Glomerular visceral epithelial cell (primary cell): ENCODE measurements at regions not wholly inside any gene's neighbourhood (a gene's known extent, or its start where the extent isn't known, plus 50 kb on each side); places are given as distances from the start of the nearest gene placed in this dataset.

Experiments
- DNase-seq: peaks from one replicate; pipeline ENCODE4 v3.0.0-alpha.2; 2016; ENCODE audit errors: extremely low spot score

- DNase-seq: no peak
Measured at GRCh38 chr10:94186722-94187121, 176.0 kb downstream of the NOC3L start.

- DNase-seq: no peak
Measured at GRCh38 chr10:94192333-94192732, 170.4 kb downstream of the NOC3L start.

- no peak for DNase-seq
Measured at GRCh38 chr10:94192974-94193373, 169.8 kb downstream of the NOC3L start.

- DNase-seq: no peak
Measured at GRCh38 chr10:94193466-94193924, 169.2 kb downstream of the NOC3L start.

GRCh38 chr10:94194256-94194655 is 168.5 kb downstream of the NOC3L start:
- DNase-seq: peak; percentile 63

GRCh38 chr10:94197241-94197640 is 165.5 kb downstream of the NOC3L start:
- no peak for DNase-seq

GRCh38 chr10:94198324-94198723 is 164.4 kb downstream of the NOC3L start:
- DNase-seq: no peak

- no peak for DNase-seq
Measured at GRCh38 chr10:94199565-94199964, 163.2 kb downstream of the NOC3L start.

- no peak for DNase-seq
Measured at GRCh38 chr10:94200146-94200837, 162.4 kb downstream of the NOC3L start.

- no peak for DNase-seq
Measured at GRCh38 chr10:94205396-94205831, 157.3 kb downstream of the NOC3L start.

GRCh38 chr10:94206176-94206575 is 156.6 kb downstream of the NOC3L start:
- DNase-seq: no peak

- DNase-seq: no peak
Measured at GRCh38 chr10:94208315-94208714, 154.4 kb downstream of the NOC3L start.

- no peak for DNase-seq
Measured at GRCh38 chr10:94210440-94211168, 152.1 kb downstream of the NOC3L start.

GRCh38 chr10:94211169-94211510 is 151.6 kb downstream of the NOC3L start:
- DNase-seq: no peak

GRCh38 chr10:94213001-94213530 is 149.7 kb downstream of the NOC3L start:
- DNase-seq: peak; percentile 37

GRCh38 chr10:94213980-94214379 is 148.8 kb downstream of the NOC3L start:
- DNase-seq: no peak

GRCh38 chr10:94214481-94214893 is 148.3 kb downstream of the NOC3L start:
- DNase-seq: no peak

- no peak for DNase-seq
Measured at GRCh38 chr10:94216201-94216600, 146.5 kb downstream of the NOC3L start.

- DNase-seq: no peak
Measured at GRCh38 chr10:94217411-94217810, 145.3 kb downstream of the NOC3L start.

- no peak for DNase-seq
Measured at GRCh38 chr10:94218493-94219183, 144.1 kb downstream of the NOC3L start.

GRCh38 chr10:94219829-94220228 is 142.9 kb downstream of the NOC3L start:
- peak; percentile 11 for DNase-seq

- DNase-seq: no peak
Measured at GRCh38 chr10:94220717-94221116, 142.0 kb downstream of the NOC3L start.
